ENCODE measurements at regions not wholly inside any gene's neighbourhood (a gene's known extent, or its start where the extent isn't known, plus 50 kb on each side); places are given as distances from the start of the nearest gene placed in this dataset.

DNA sequence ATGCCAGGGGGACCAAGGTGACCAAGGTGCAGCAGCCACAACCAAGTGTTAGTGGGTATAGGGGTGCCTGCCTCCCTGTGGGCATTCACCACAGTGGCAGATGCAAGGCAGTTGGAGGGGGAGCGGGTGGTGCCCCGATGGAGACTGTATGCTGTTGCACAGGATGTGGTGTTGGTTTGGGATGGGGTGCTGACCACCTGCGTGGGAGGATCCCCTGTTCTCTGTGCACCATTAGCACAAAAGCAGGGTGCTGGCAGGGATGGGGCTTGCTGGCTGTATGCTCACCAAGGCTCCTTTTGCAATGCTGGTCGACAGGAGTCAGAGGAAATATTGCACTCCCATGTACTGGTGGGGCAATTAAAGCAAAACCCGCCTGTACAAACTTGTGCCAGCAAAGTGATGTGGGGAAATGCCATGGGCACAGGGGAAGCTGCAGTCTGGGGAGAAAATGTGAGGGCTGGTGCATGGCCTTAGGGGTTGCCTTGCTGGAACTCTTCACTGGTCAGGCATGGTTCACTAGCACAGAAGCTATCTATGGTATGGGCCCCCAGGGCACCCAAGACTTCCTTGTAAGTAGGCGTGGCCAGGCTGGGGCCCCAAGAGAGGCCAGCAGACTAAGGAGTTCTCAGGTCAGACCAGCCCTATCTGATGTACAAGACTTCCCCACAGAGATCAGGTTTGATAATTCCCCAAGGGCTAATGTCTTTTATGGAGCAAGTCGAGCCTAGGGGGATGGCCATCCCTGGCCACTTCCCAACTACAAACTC lies 51.9 kb upstream of the GNAT3 start:
- no peak for DNase-seq

DNA sequence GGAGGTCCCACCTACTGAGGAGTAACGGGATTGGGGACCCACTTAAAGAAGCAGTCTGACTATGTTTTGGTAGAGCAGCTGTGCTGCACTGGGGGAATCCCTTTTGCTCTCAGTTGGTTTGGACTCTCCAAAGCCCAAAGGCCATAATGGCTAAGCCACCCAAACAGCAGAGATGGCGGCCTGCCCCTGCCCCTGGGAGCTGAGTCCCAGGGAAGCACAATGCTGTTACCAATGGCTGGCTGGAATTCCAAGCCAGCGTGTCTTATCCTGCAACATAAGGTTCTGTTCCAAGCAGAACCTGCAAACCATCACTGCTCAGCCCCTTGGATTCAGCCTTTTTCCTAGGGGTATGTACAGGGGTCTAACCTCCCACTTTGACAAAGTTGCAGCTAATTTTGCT lies 53.7 kb upstream of the GNAT3 start:
- DNase-seq: no peak

DNA sequence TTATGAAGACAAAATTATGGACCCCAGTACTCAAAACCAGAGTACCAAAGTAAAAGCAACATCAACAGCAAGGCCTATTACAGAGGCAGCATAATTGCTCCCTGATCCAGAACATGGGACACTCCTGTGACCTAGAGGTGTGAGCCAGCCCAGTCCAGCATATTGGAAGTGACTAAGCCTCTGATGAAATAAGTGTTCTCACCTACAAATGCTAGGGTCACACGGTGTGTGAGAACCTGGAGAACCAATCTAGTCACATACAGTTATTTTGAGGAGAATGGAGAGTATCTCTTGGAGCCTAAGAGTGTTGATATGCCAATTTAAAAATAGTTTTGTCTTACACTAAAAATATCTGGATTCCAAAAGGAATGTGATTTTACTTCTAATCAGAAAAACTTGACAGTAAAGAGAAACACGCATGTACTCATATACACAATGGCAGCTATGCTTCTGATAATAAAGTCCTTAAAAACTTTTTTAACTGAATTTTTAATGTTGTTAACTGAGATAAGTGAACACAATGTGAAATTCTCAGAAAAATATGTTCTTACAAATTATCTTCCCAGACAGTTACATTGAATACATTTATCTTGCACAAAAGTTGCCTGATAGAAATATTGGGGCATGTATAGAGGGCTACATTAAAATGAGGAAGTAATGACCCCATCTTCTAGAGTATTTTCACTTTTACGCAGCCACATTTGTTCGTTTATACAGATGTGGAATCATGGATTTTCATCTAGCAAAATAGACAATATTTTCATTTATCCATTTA lies 56.8 kb upstream of the CD36 start:
- no peak for DNase-seq

DNA sequence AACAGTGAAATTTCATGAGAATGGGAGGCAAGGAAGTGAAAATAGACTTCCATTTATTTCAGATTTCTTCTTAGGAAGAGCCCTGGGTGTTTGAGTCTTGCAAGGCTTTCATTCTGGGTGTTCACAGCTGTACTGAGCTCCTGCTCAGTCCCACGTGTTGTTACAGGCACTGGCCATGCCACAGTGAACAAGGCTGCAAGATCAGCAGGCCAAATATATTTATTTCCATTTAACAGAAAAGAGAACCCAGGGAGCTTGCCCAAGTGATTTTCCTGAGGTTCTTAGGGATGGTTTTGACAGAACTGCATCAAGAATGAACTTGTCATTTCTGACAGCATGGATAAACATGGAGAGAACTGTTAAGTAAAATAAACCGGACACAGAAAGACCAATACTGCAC lies 54.5 kb upstream of the CD36 start:
- no peak for DNase-seq

DNA sequence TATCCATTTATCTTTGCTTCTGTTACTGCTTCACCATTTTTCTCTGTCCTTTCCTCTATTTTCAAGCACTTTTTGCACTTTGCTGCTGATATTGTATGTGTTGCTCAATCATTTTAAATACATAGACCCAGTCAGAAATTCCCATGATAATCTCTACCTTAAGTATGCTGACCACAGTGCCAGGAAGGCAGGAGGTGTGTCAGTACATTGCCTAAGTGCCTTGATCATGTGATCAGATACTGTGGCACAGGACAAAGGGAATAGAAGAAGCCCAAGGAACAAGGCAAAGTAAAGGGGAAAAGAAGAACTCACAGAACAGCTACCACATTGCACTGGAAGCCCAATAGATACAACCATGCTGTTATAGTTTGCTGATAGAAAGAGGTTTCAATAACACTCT lies 53.7 kb upstream of the CD36 start:
- peak in 1 of 3 experiments; percentile 10 for DNase-seq

DNA sequence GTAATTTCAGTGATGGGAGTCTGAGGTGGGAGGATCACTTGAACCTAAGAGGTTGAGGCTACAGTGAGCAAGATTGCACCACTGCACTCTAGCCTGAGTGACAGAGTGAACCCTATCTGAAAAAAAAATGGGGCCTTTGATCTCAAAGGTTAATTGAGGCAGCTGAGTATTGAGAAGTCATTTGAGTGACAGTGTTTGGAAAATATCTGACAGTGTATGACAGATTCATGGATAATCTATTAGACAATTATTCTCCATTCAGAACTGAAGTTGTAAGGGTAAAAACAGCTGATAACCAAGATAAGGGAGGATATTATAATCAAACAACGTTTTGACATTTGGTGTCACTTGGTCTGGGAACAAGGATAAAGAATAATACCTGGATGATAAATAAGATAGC lies 50.9 kb upstream of the CD36 start:
- DNase-seq: no peak

DNA sequence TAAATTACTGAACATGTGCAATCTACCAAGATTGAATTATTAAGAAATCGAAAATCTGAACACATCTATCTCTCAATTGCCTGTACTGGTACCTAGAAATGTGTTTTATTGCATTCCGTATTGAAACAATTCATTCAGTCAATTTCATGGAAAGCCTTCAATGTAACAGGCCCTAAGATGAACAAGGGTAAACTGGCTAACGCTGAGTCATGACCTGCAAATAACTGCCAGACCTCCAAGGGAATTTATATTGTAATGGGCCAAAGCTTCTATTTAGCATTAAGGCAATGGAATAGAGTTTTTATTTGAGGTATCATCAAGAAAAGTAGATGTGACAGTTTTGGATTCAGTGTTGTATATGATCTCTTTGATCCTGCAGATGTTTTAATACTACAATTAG lies 49.9 kb upstream of the CD36 start:
- DNase-seq: peak in 1 of 3 experiments; percentile 35
